CD4-positive, alpha-beta T cell (primary cell): ENCODE measurements at regions not wholly inside any gene's neighbourhood (a gene's known extent, or its start where the extent isn't known, plus 50 kb on each side); places are given as distances from the start of the nearest gene placed in this dataset.

ENCODE experiments used
- ATAC-seq: fragments of 200-7000 bp; cut with Tn5 transposase; one replicate; pipeline ENCODE4 v1.10.0; 2022; ENCODE audit warnings: mild to moderate bottlenecking; ENCODE audit not compliant: poor library complexity
- CTCF ChIA-PET: fragments of 350-600 bp; sonication (Branson Sonifier 250); formaldehyde crosslinking; loops from one replicate; lab custom pipeline; 2021; ENCODE audit warnings: antibody characterized with exemption, inconsistent platforms; lab: Charles Lee
- POLR2A ChIA-PET: fragments of 350-600 bp; sonication (Branson Sonifier 250); formaldehyde crosslinking; loops from one replicate; lab custom pipeline; 2021; ENCODE audit warnings: antibody characterized with exemption, inconsistent platforms; lab: Charles Lee
- DNase-seq, 14 experiments: peaks; one replicate each; pipeline ENCODE4 v3.0.0-alpha.2; 2013 to 2020; ENCODE audit warnings: mixed read lengths in 2 of 14
- H3K27ac ChIP-seq, 2 donors: one replicate each; pipeline versions ENCODE4 v1.5.1 to v1.7.0; 2013; ENCODE audit warnings: low read length in 2 of 2, low read depth in 1 of 2, mild to moderate bottlenecking in 1 of 2
- H3K27me3 ChIP-seq, 2 experiments: 1 replicate in 1 of 2; 2 replicates in 1 of 2; pipeline versions ENCODE4 v1.6.1 to v1.7.0; 2013; ENCODE audit warnings: low read length in 2 of 2, control low read depth in 1 of 2, mild to moderate bottlenecking in 1 of 2, moderate library complexity in 1 of 2; ENCODE audit not compliant: insufficient read depth in 2 of 2, control insufficient read depth in 1 of 2
- H3K36me3 ChIP-seq: one replicate; pipeline ENCODE4 v1.6.1; 2013; ENCODE audit warnings: low read length, control low read depth; ENCODE audit not compliant: insufficient read depth
- H3K4me1 ChIP-seq: one replicate; pipeline ENCODE4 v1.6.1; 2013; ENCODE audit warnings: low read length, control low read depth; ENCODE audit not compliant: insufficient read depth
- H3K4me3 ChIP-seq: one replicate; pipeline ENCODE4 v1.5.1; 2013; ENCODE audit warnings: mild to moderate bottlenecking, low read length, moderate library complexity
- H3K9me3 ChIP-seq, 2 experiments: 1 replicate in 1 of 2; 2 replicates in 1 of 2; pipeline versions ENCODE4 v1.6.1 to v1.7.0; 2013; ENCODE audit warnings: low read length in 2 of 2, mild to moderate bottlenecking in 2 of 2, control low read depth in 1 of 2, moderate library complexity in 1 of 2; ENCODE audit not compliant: control insufficient read depth in 1 of 2, insufficient read depth in 1 of 2
- H3K27ac Mint-ChIP-seq: one replicate; pipeline ENCODE4 v1.8.0; 2020; ENCODE audit warnings: mixed read lengths
- H3K27me3 Mint-ChIP-seq: one replicate; pipeline ENCODE4 v1.8.0; 2021; ENCODE audit warnings: mixed read lengths
- H3K36me3 Mint-ChIP-seq: one replicate; pipeline ENCODE4 v1.8.0; 2021; ENCODE audit warnings: low read depth, mixed read lengths
- H3K4me1 Mint-ChIP-seq: one replicate; pipeline ENCODE4 v1.8.0; 2021; ENCODE audit warnings: low read depth, mixed read lengths
- H3K4me3 Mint-ChIP-seq: one replicate; pipeline ENCODE4 v1.8.0; 2020; ENCODE audit warnings: mild to moderate bottlenecking, mixed read lengths
- H3K9me3 Mint-ChIP-seq: one replicate; pipeline ENCODE4 v1.8.0; 2020; ENCODE audit warnings: mixed read lengths
- intact Hi-C, 2 experiments: fragments of 100-400 bp; cut with DNase I in 1 of 2; cut with micrococcal nuclease in 1 of 2; formaldehyde crosslinking; loops; one replicate each; pipeline versions ENCODE4 v1.15.1 to v1.9.0; 2023 to 2025; cut with DNase I, micrococcal nuclease
- TF ChIP-seq, protein P1 (sequence below): fragments of 200-600 bp; IDR thresholded peaks from one replicate; pipeline ENCODE4 v1.8.0; 2022; ENCODE audit warnings: antibody characterized with exemption, mild to moderate bottlenecking

DNA sequence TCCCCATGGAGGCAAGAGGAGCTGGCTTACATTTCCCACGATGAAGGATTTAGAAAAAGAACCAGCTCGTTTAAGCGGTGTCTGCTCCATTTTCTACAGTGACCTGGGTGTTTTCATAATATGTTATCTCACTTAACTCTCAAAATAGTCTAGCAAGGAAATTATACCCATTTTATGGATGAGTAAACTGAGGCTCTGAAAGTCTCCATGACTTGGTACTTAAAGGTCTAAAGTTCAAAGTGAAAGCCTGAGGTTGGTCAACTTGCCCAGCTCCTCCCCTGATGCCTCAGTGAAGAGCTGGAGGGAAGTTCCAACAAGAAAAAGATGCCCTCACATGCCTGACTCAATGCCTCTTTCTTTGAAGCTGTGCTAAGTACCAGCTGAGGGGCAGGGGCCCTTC lies 232.0 kb downstream of the CBLN1 start:
- ATAC-seq (no peak), DNase-seq (no peak)
- no peak overlapping the region for H3K27ac Mint-ChIP-seq
- TF ChIP-seq, protein P1, sequence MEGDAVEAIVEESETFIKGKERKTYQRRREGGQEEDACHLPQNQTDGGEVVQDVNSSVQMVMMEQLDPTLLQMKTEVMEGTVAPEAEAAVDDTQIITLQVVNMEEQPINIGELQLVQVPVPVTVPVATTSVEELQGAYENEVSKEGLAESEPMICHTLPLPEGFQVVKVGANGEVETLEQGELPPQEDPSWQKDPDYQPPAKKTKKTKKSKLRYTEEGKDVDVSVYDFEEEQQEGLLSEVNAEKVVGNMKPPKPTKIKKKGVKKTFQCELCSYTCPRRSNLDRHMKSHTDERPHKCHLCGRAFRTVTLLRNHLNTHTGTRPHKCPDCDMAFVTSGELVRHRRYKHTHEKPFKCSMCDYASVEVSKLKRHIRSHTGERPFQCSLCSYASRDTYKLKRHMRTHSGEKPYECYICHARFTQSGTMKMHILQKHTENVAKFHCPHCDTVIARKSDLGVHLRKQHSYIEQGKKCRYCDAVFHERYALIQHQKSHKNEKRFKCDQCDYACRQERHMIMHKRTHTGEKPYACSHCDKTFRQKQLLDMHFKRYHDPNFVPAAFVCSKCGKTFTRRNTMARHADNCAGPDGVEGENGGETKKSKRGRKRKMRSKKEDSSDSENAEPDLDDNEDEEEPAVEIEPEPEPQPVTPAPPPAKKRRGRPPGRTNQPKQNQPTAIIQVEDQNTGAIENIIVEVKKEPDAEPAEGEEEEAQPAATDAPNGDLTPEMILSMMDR, result no peak
- Histone ChIP-seq H3K9me3 (peaks cover 0 to 18% of the 10 kb centered on the region in 2 experiments), H3K27ac (no peak overlapping the region), H3K36me3 (no peaks in the 10 kb centered on the region), H3K27me3 (no peaks in the 10 kb centered on the region), H3K4me3 (no peak overlapping the region), H3K4me1 (no peaks in the 10 kb centered on the region)
- no peaks in the 10 kb centered on the region for H3K9me3 Mint-ChIP-seq
- H3K27me3 Mint-ChIP-seq, result no peaks in the 10 kb centered on the region
- intact Hi-C loops, result no loop called here
- ChIA-PET CTCF (no interaction called here), POLR2A (no interaction called here)
- H3K36me3 Mint-ChIP-seq, result no peaks in the 10 kb centered on the region
- H3K4me1 Mint-ChIP-seq, result no peaks in the 10 kb centered on the region
- no peak overlapping the region for H3K4me3 Mint-ChIP-seq

GRCh38 chr16:49049191-49049590 lies 232.4 kb downstream of the CBLN1 start:
- DNase-seq (no peak), ATAC-seq (no peak)
- H3K36me3 Mint-ChIP-seq, result no peaks in the 10 kb centered on the region
- intact Hi-C loops, result no loop called here
- no peaks in the 10 kb centered on the region for H3K27me3 ChIP-seq
- ChIA-PET POLR2A (no interaction called here), CTCF (no interaction called here)
- H3K9me3 Mint-ChIP-seq, result no peaks in the 10 kb centered on the region
- no peaks in the 10 kb centered on the region for H3K27me3 Mint-ChIP-seq
- H3K9me3 ChIP-seq, result peaks cover 0 to 20% of the 10 kb centered on the region in 2 experiments
- H3K4me1 ChIP-seq, result no peaks in the 10 kb centered on the region
- no peaks in the 10 kb centered on the region for H3K4me1 Mint-ChIP-seq
- TF ChIP-seq, protein P1, result no peak
- no peak overlapping the region for H3K4me3 Mint-ChIP-seq
- no peaks in the 10 kb centered on the region for H3K36me3 ChIP-seq
- H3K27ac Mint-ChIP-seq, result no peak overlapping the region
- no peak overlapping the region for H3K4me3 ChIP-seq
- no peak overlapping the region for H3K27ac ChIP-seq

- Histone ChIP-seq H3K9me3 (peaks cover 0 to 22% of the 10 kb centered on the region in 2 experiments), H3K4me1 (no peaks in the 10 kb centered on the region), H3K36me3 (no peaks in the 10 kb centered on the region), H3K4me3 (no peak overlapping the region), H3K27me3 (no peaks in the 10 kb centered on the region), H3K27ac (no peak overlapping the region)
- no peaks in the 10 kb centered on the region for H3K36me3 Mint-ChIP-seq
- no peaks in the 10 kb centered on the region for H3K4me1 Mint-ChIP-seq
- H3K9me3 Mint-ChIP-seq, result no peaks in the 10 kb centered on the region
- H3K27me3 Mint-ChIP-seq, result no peaks in the 10 kb centered on the region
- intact Hi-C loops, result no loop called here
- no peak overlapping the region for H3K27ac Mint-ChIP-seq
- H3K4me3 Mint-ChIP-seq, result no peak overlapping the region
- TF ChIP-seq, protein P1, result no peak
- ChIA-PET POLR2A (no interaction called here), CTCF (no interaction called here)
- ATAC-seq, result no peak
- no peak for DNase-seq
These were observed 233.1 kb downstream of the CBLN1 start for GRCh38 chr16:49048557-49048956.
